ENCODE measurements at regions not wholly inside any gene's neighbourhood (a gene's known extent, or its start where the extent isn't known, plus 50 kb on each side); places are given as distances from the start of the nearest gene placed in this dataset.
A peak's percentile ranks its signal among the peaks of the same experiment; 100 is the strongest.
"Not testable (repeated sequence)": the region's sequence is repeated elsewhere in the genome, so short reads cannot be mapped to it uniquely, and the experiment has no call there.

GRCh38 chr4:123603165-123603564 is 206.6 kb downstream of the SPRY1 start:
- Histone ChIP-seq H3K27ac (ENCODE audit: low read depth in 2 of 2, low read length in 1 of 2) (no peak overlapping the region), H3K9me3 (ENCODE audit: control insufficient read depth in 2 of 2, insufficient read depth in 1 of 2, low read depth in 1 of 2, low read length in 1 of 2) (no peaks in the 10 kb centered on the region), H3K4me1 (ENCODE audit: control insufficient read depth in 2 of 2, insufficient read depth in 2 of 2, low read length in 1 of 2) (no peaks in the 10 kb centered on the region), H3K27me3 (ENCODE audit: control insufficient read depth in 1 of 2, insufficient read depth in 2 of 2, low read length in 2 of 2) (no peaks in the 10 kb centered on the region), H3K4me3 (ENCODE audit: low read depth in 1 of 2, low read length in 2 of 2) (no peak overlapping the region), H3K36me3 (ENCODE audit: control insufficient read depth in 2 of 2, insufficient read depth in 2 of 2, low read length in 1 of 2) (no peaks in the 10 kb centered on the region)
- 60 to 70% methylated on average over 7 of the region's 7 CpGs for WGBS, 2 donors

- H3K27ac ChIP-seq (ENCODE audit: low read depth in 2 of 2, low read length in 1 of 2); H3K27me3 ChIP-seq (ENCODE audit: control insufficient read depth in 1 of 2, insufficient read depth in 2 of 2, low read length in 2 of 2); H3K4me3 ChIP-seq (ENCODE audit: low read depth in 1 of 2, low read length in 2 of 2); H3K9me3 ChIP-seq (ENCODE audit: control insufficient read depth in 2 of 2, insufficient read depth in 1 of 2, low read depth in 1 of 2, low read length in 1 of 2); H3K36me3 ChIP-seq (ENCODE audit: control insufficient read depth in 2 of 2, insufficient read depth in 2 of 2, low read length in 1 of 2); H3K4me1 ChIP-seq (ENCODE audit: control insufficient read depth in 2 of 2, insufficient read depth in 2 of 2, low read length in 1 of 2): not testable (repeated sequence)
- 82 to 83% methylated on average over 4 of the region's 4 CpGs for WGBS, 2 donors
These were observed 209.2 kb downstream of the SPRY1 start for GRCh38 chr4:123605797-123606196.

- no peaks in the 10 kb centered on the region for H3K27me3 ChIP-seq (ENCODE audit: control insufficient read depth in 1 of 2, insufficient read depth in 2 of 2, low read length in 2 of 2)
- H3K4me1 ChIP-seq (ENCODE audit: control insufficient read depth in 2 of 2, insufficient read depth in 2 of 2, low read length in 1 of 2), result no peaks in the 10 kb centered on the region
- H3K36me3 ChIP-seq (ENCODE audit: control insufficient read depth in 2 of 2, insufficient read depth in 2 of 2, low read length in 1 of 2), result no peaks in the 10 kb centered on the region
- H3K27ac ChIP-seq (ENCODE audit: low read depth in 2 of 2, low read length in 1 of 2), result no peak overlapping the region
- 92 to 95% methylated on average over 2 of the region's 2 CpGs for WGBS, 2 donors
- no peak overlapping the region for H3K4me3 ChIP-seq (ENCODE audit: low read depth in 1 of 2, low read length in 2 of 2)
- no peaks in the 10 kb centered on the region for H3K9me3 ChIP-seq (ENCODE audit: control insufficient read depth in 2 of 2, insufficient read depth in 1 of 2, low read depth in 1 of 2, low read length in 1 of 2)
These were observed 209.7 kb downstream of the SPRY1 start for GRCh38 chr4:123606336-123606735.

GRCh38 chr4:123606946-123607542 is 210.4 kb downstream of the SPRY1 start:
- H3K4me1 ChIP-seq (ENCODE audit: control insufficient read depth in 2 of 2, insufficient read depth in 2 of 2, low read length in 1 of 2), result no peaks in the 10 kb centered on the region
- H3K27me3 ChIP-seq (ENCODE audit: control insufficient read depth in 1 of 2, insufficient read depth in 2 of 2, low read length in 2 of 2), result no peaks in the 10 kb centered on the region
- H3K9me3 ChIP-seq (ENCODE audit: control insufficient read depth in 2 of 2, insufficient read depth in 1 of 2, low read depth in 1 of 2, low read length in 1 of 2), result no peaks in the 10 kb centered on the region
- no peak overlapping the region for H3K27ac ChIP-seq (ENCODE audit: low read depth in 2 of 2, low read length in 1 of 2)
- WGBS, 2 donors, result 80 to 82% methylated on average over 3 of the region's 3 CpGs
- no peaks in the 10 kb centered on the region for H3K36me3 ChIP-seq (ENCODE audit: control insufficient read depth in 2 of 2, insufficient read depth in 2 of 2, low read length in 1 of 2)
- no peak overlapping the region for H3K4me3 ChIP-seq (ENCODE audit: low read depth in 1 of 2, low read length in 2 of 2)

GRCh38 chr4:123609829-123610228 is 213.2 kb downstream of the SPRY1 start:
- Histone ChIP-seq H3K4me1 (ENCODE audit: control insufficient read depth in 2 of 2, insufficient read depth in 2 of 2, low read length in 1 of 2) (no peaks in the 10 kb centered on the region), H3K9me3 (ENCODE audit: control insufficient read depth in 2 of 2, insufficient read depth in 1 of 2, low read depth in 1 of 2, low read length in 1 of 2) (no peaks in the 10 kb centered on the region), H3K27ac (ENCODE audit: low read depth in 2 of 2, low read length in 1 of 2) (no peak overlapping the region), H3K4me3 (ENCODE audit: low read depth in 1 of 2, low read length in 2 of 2) (no peak overlapping the region), H3K27me3 (ENCODE audit: control insufficient read depth in 1 of 2, insufficient read depth in 2 of 2, low read length in 2 of 2) (no peaks in the 10 kb centered on the region), H3K36me3 (ENCODE audit: control insufficient read depth in 2 of 2, insufficient read depth in 2 of 2, low read length in 1 of 2) (no peaks in the 10 kb centered on the region)
- WGBS, 2 donors, result 80 to 88% methylated on average over 1 of the region's 1 CpG

- H3K27me3 ChIP-seq (ENCODE audit: control insufficient read depth in 1 of 2, insufficient read depth in 2 of 2, low read length in 2 of 2), result no peaks in the 10 kb centered on the region
- 90 to 91% methylated on average over 9 of the region's 9 CpGs for WGBS, 2 donors
- no peak overlapping the region for H3K27ac ChIP-seq (ENCODE audit: low read depth in 2 of 2, low read length in 1 of 2)
- no peak overlapping the region for H3K4me3 ChIP-seq (ENCODE audit: low read depth in 1 of 2, low read length in 2 of 2)
- no peaks in the 10 kb centered on the region for H3K9me3 ChIP-seq (ENCODE audit: control insufficient read depth in 2 of 2, insufficient read depth in 1 of 2, low read depth in 1 of 2, low read length in 1 of 2)
- H3K4me1 ChIP-seq (ENCODE audit: control insufficient read depth in 2 of 2, insufficient read depth in 2 of 2, low read length in 1 of 2), result no peaks in the 10 kb centered on the region
- H3K36me3 ChIP-seq (ENCODE audit: control insufficient read depth in 2 of 2, insufficient read depth in 2 of 2, low read length in 1 of 2), result no peaks in the 10 kb centered on the region
These were observed 217.2 kb downstream of the SPRY1 start for GRCh38 chr4:123613586-123614344.

- WGBS, 2 donors, result 87 to 95% methylated on average over 2 of the region's 2 CpGs
- Histone ChIP-seq H3K4me1 (ENCODE audit: control insufficient read depth in 2 of 2, insufficient read depth in 2 of 2, low read length in 1 of 2) (no peaks in the 10 kb centered on the region), H3K36me3 (ENCODE audit: control insufficient read depth in 2 of 2, insufficient read depth in 2 of 2, low read length in 1 of 2) (no peaks in the 10 kb centered on the region), H3K9me3 (ENCODE audit: control insufficient read depth in 2 of 2, insufficient read depth in 1 of 2, low read depth in 1 of 2, low read length in 1 of 2) (no peaks in the 10 kb centered on the region), H3K4me3 (ENCODE audit: low read depth in 1 of 2, low read length in 2 of 2) (no peak overlapping the region), H3K27ac (ENCODE audit: low read depth in 2 of 2, low read length in 1 of 2) (no peak overlapping the region), H3K27me3 (ENCODE audit: control insufficient read depth in 1 of 2, insufficient read depth in 2 of 2, low read length in 2 of 2) (no peaks in the 10 kb centered on the region)
These were observed 219.3 kb downstream of the SPRY1 start for GRCh38 chr4:123615901-123616300.

GRCh38 chr4:123616951-123617461 is 220.4 kb downstream of the SPRY1 start:
- Histone ChIP-seq H3K9me3 (ENCODE audit: control insufficient read depth in 2 of 2, insufficient read depth in 1 of 2, low read depth in 1 of 2, low read length in 1 of 2) (no peaks in the 10 kb centered on the region), H3K4me3 (ENCODE audit: low read depth in 1 of 2, low read length in 2 of 2) (no peak overlapping the region), H3K27ac (ENCODE audit: low read depth in 2 of 2, low read length in 1 of 2) (peak overlapping the region in 1 of 2 donors; percentile 53), H3K27me3 (ENCODE audit: control insufficient read depth in 1 of 2, insufficient read depth in 2 of 2, low read length in 2 of 2) (no peaks in the 10 kb centered on the region), H3K36me3 (ENCODE audit: control insufficient read depth in 2 of 2, insufficient read depth in 2 of 2, low read length in 1 of 2) (no peaks in the 10 kb centered on the region), H3K4me1 (ENCODE audit: control insufficient read depth in 2 of 2, insufficient read depth in 2 of 2, low read length in 1 of 2) (no peaks in the 10 kb centered on the region)
- WGBS, 2 donors, result 53 to 54% methylated on average over 6 of the region's 6 CpGs

- Histone ChIP-seq H3K27me3 (ENCODE audit: control insufficient read depth in 1 of 2, insufficient read depth in 2 of 2, low read length in 2 of 2) (no peaks in the 10 kb centered on the region), H3K4me3 (ENCODE audit: low read depth in 1 of 2, low read length in 2 of 2) (no peak overlapping the region), H3K36me3 (ENCODE audit: control insufficient read depth in 2 of 2, insufficient read depth in 2 of 2, low read length in 1 of 2) (no peaks in the 10 kb centered on the region), H3K9me3 (ENCODE audit: control insufficient read depth in 2 of 2, insufficient read depth in 1 of 2, low read depth in 1 of 2, low read length in 1 of 2) (no peaks in the 10 kb centered on the region), H3K4me1 (ENCODE audit: control insufficient read depth in 2 of 2, insufficient read depth in 2 of 2, low read length in 1 of 2) (no peaks in the 10 kb centered on the region), H3K27ac (ENCODE audit: low read depth in 2 of 2, low read length in 1 of 2) (no peak overlapping the region)
- 93 to 99% methylated on average over 1 of the region's 1 CpG for WGBS, 2 donors
These were observed 221.2 kb downstream of the SPRY1 start for GRCh38 chr4:123617791-123618190.

GRCh38 chr4:123618606-123619005 is 222.0 kb downstream of the SPRY1 start:
- H3K4me1 ChIP-seq (ENCODE audit: control insufficient read depth in 2 of 2, insufficient read depth in 2 of 2, low read length in 1 of 2), result no peaks in the 10 kb centered on the region
- no peak overlapping the region for H3K4me3 ChIP-seq (ENCODE audit: low read depth in 1 of 2, low read length in 2 of 2)
- no peaks in the 10 kb centered on the region for H3K36me3 ChIP-seq (ENCODE audit: control insufficient read depth in 2 of 2, insufficient read depth in 2 of 2, low read length in 1 of 2)
- no peaks in the 10 kb centered on the region for H3K9me3 ChIP-seq (ENCODE audit: control insufficient read depth in 2 of 2, insufficient read depth in 1 of 2, low read depth in 1 of 2, low read length in 1 of 2)
- no peaks in the 10 kb centered on the region for H3K27me3 ChIP-seq (ENCODE audit: control insufficient read depth in 1 of 2, insufficient read depth in 2 of 2, low read length in 2 of 2)
- WGBS, 2 donors, result 85 to 95% methylated on average over 1 of the region's 1 CpG
- no peak overlapping the region for H3K27ac ChIP-seq (ENCODE audit: low read depth in 2 of 2, low read length in 1 of 2)
